K562 (cell line): ENCODE measurements at regions not wholly inside any gene's neighbourhood (a gene's known extent, or its start where the extent isn't known, plus 50 kb on each side); places are given as distances from the start of the nearest gene placed in this dataset.

Experiments used
- ATAC-seq: fragments of 200-7000 bp; cut with Tn5 transposase; 3 replicates; pipeline ENCODE4 v1.9.1; 2020; ENCODE audit warnings: moderate library complexity
- BruUV-seq: library from RNA; stranded (reverse); fragments of 400-500 nt; replicated peaks from 2 replicates; lab custom pipeline; 2021; lab: Mats Ljungman, UMichigan
- CTCF ChIA-PET: fragments of 300-600 bp; formaldehyde crosslinking; extraction: SDS; loops from one replicate; lab custom pipeline; 2021; ENCODE audit warnings: low intra/inter-chr PET ratio; lab: Yijun Ruan, JAX
- POLR2A ChIA-PET: fragments of 300-600, 350-650 bp; sonication (Branson Sonifier 250); formaldehyde crosslinking; extraction: SDS; loops from one replicate; lab custom pipeline; 2021; ENCODE audit warnings: antibody characterized with exemption, inconsistent platforms; lab: Yijun Ruan, JAX
- DNase-seq, 4 experiments: peaks; one replicate each; pipeline versions ENCODE4 v3.0.0 to v3.0.0-alpha.2; 2011 to 2018; ENCODE audit warnings: low spot score in 3 of 4, mixed read lengths in 3 of 4; ENCODE audit errors: extremely low read depth in 1 of 4
- FAIRE-seq: peaks from 2 replicates; lab custom pipeline; 2011; peaks lifted over from hg19 to GRCh38; lab: Jason Lieb, UNC
- H2AFZ ChIP-seq: 2 replicates; pipeline ENCODE4 v1.6.0; 2011; ENCODE audit warnings: low read depth, low read length, control low read depth, inconsistent platforms
- H3K27ac ChIP-seq: fragments of 200-600 bp; 3 replicates; pipeline ENCODE4 v1.8.0; 2011; ENCODE audit warnings: low read depth, mild to moderate bottlenecking, control low read depth, inconsistent platforms, low read length, moderate library complexity, mixed read lengths; ENCODE audit errors: extremely low read depth
- H3K27me3 ChIP-seq, 2 experiments: fragments of 300-600 bp in 1 of 2; 2 replicates in 1 of 2; 3 replicates in 1 of 2; pipeline versions ENCODE4 v1.6.0 to v1.8.0; 2011; ENCODE audit warnings: inconsistent platforms in 2 of 2, low read length in 2 of 2, mild to moderate bottlenecking in 1 of 2, mixed read lengths in 1 of 2, moderate library complexity in 1 of 2; ENCODE audit not compliant: control insufficient read depth in 2 of 2, insufficient read depth in 2 of 2
- H3K36me3 ChIP-seq: fragments of 300-600 bp; 3 replicates; pipeline ENCODE4 v1.8.0; 2011; ENCODE audit warnings: mild to moderate bottlenecking, low read length, inconsistent platforms; ENCODE audit not compliant: control insufficient read depth, insufficient read depth
- H3K4me1 ChIP-seq, 2 experiments: fragments of 200-600 bp in 1 of 2; replicated peaks in 1 of 2; 2 replicates in 1 of 2; 3 replicates in 1 of 2; pipeline versions ENCODE4 v1.5.1 to v1.8.0; 2011; ENCODE audit warnings: inconsistent platforms in 2 of 2, low read length in 2 of 2, mild to moderate bottlenecking in 1 of 2, mixed read lengths in 1 of 2, moderate library complexity in 1 of 2; ENCODE audit not compliant: control insufficient read depth in 2 of 2, insufficient read depth in 2 of 2
- H3K4me2 ChIP-seq: 2 replicates; pipeline ENCODE4 v1.6.1; 2011; ENCODE audit warnings: low read length, control low read depth, inconsistent platforms, mixed read lengths; ENCODE audit not compliant: insufficient read depth
- H3K4me3 ChIP-seq: fragments of 200-600 bp; sonication (generic), shearing (Covaris generic); 2 replicates; pipeline ENCODE4 v1.5.1; 2016; ENCODE audit warnings: control low read depth, inconsistent platforms
- H3K79me2 ChIP-seq: fragments of 200-600 bp; 3 replicates; pipeline ENCODE4 v1.8.0; 2011; ENCODE audit warnings: low read length, inconsistent platforms; ENCODE audit not compliant: control insufficient read depth, insufficient read depth
- H3K9ac ChIP-seq, 2 experiments: 2 replicates each; pipeline versions ENCODE4 v1.6.0 to v1.6.1; 2011; ENCODE audit warnings: low read depth in 2 of 2, low read length in 2 of 2, control low read depth in 1 of 2, inconsistent platforms in 1 of 2, mild to moderate bottlenecking in 1 of 2, mixed read lengths in 1 of 2; ENCODE audit not compliant: insufficient read depth in 1 of 2
- H3K9me1 ChIP-seq: one replicate; pipeline ENCODE4 v1.6.0; 2011; ENCODE audit warnings: inconsistent platforms, mild to moderate bottlenecking, low read length, moderate library complexity; ENCODE audit not compliant: control insufficient read depth, insufficient read depth
- H3K9me3 ChIP-seq: replicated peaks from 2 replicates; pipeline ENCODE4 v1.5.1; 2011; ENCODE audit warnings: low read depth, low read length, inconsistent platforms; ENCODE audit not compliant: control insufficient read depth, insufficient read depth
- H4K20me1 ChIP-seq: replicated peaks from 2 replicates; pipeline ENCODE4 v1.6.1; 2011; ENCODE audit warnings: low read length, inconsistent platforms, mixed read lengths; ENCODE audit not compliant: control insufficient read depth, insufficient read depth
- FUS ChIP-seq: fragments of 200-400 bp; formaldehyde crosslinking; optimal IDR thresholded peaks from 2 replicates; pipeline ENCODE3; 2017; ENCODE audit warnings: low read depth, low read length
- GABPB2 ChIP-seq: fragments of 250-450 bp; sonication (Bioruptor Pico); conservative IDR thresholded peaks from 2 replicates; pipeline ENCODE4 v1.5.1; 2021; ENCODE audit warnings: mild to moderate bottlenecking
- HMG20A ChIP-seq: fragments of 450-650 bp; formaldehyde crosslinking; conservative IDR thresholded peaks from 2 replicates; pipeline ENCODE4 v1.4.0; 2020; ENCODE audit warnings: mild to moderate bottlenecking, mixed read lengths
- PHF8 ChIP-seq: fragments of 200-600 bp; sonication (generic); IDR thresholded peaks from 2 replicates; pipeline ENCODE4 v1.6.1; 2012; ENCODE audit warnings: mixed run types, mild to moderate bottlenecking, inconsistent platforms, low read length, moderate library complexity, borderline replicate concordance
- POLR2A ChIP-seq: fragments of 450-650 bp; conservative IDR thresholded peaks from 2 replicates; pipeline ENCODE4 v1.6.1; 2016
- RBM14 ChIP-seq: fragments of 200-400 bp; formaldehyde crosslinking; IDR thresholded peaks from 2 replicates; pipeline ENCODE4 v1.6.1; 2018; ENCODE audit warnings: low read depth, mild to moderate bottlenecking, low read length, moderate library complexity, borderline replicate concordance; ENCODE audit not compliant: insufficient read depth
- RBM22 ChIP-seq: fragments of 200-400 bp; formaldehyde crosslinking; IDR thresholded peaks from 2 replicates; pipeline ENCODE4 v1.6.1; 2018; ENCODE audit warnings: low read length, low read depth; ENCODE audit not compliant: poor library complexity, severe bottlenecking
- SMAD2 ChIP-seq: fragments of 150-350 bp; IDR thresholded peaks from 2 replicates; pipeline ENCODE4 v1.6.1; 2014; ENCODE audit warnings: low read depth, mild to moderate bottlenecking, low read length
- ZKSCAN1 ChIP-seq: fragments of 150-350 bp; IDR thresholded peaks from 2 replicates; pipeline ENCODE4 v1.6.1; 2016; ENCODE audit warnings: low read depth, low read length
- ZKSCAN8 ChIP-seq: fragments of 200-800 bp; sonication (Bioruptor generic); IDR thresholded peaks from 2 replicates; pipeline ENCODE4 v1.6.1; 2016; ENCODE audit warnings: missing genetic modification characterization, missing compliant biosample characterization
- ZNF140 ChIP-seq: fragments of 250-450 bp; sonication (Bioruptor Pico); IDR thresholded peaks from 2 replicates; pipeline ENCODE4 v1.8.0; 2021; ENCODE audit warnings: moderate library complexity, mild to moderate bottlenecking, inconsistent platforms
- ZNF445 ChIP-seq: fragments of 250-450 bp; sonication (Bioruptor Pico); IDR thresholded peaks from 2 replicates; pipeline ENCODE4 v1.4.0; 2020; ENCODE audit warnings: low read depth, mild to moderate bottlenecking, moderate library complexity
- WGBS: fragments of 100-300 bp; shearing (Covaris generic); methylation state at CpG from one replicate; pipeline ENCODE4 v1.1.6; 2016; ENCODE audit warnings: low coverage, mixed read lengths; ENCODE audit not compliant: insufficient coverage; ENCODE audit errors: missing lambda C conversion rate; 5-methylcytosine and 5-hydroxymethylcytosine counted together
- in situ Hi-C: fragments of 300-500 bp; cut with MboI; formaldehyde crosslinking; loops from 4 replicates; pipeline ENCODE4 v1.15.0; 2018; ENCODE audit warnings: inconsistent platforms, mixed read lengths
- intact Hi-C: fragments of 100-400 bp; cut with micrococcal nuclease; formaldehyde crosslinking; loops from 2 replicates; pipeline ENCODE4 v1.14.2; 2022
- TF ChIP-seq, protein P1 (sequence below): sonication (generic); formaldehyde crosslinking; IDR thresholded peaks from 2 replicates; pipeline ENCODE4 v1.8.0; 2022; ENCODE audit warnings: missing genetic modification reagents, mild to moderate bottlenecking, borderline replicate concordance

DNA sequence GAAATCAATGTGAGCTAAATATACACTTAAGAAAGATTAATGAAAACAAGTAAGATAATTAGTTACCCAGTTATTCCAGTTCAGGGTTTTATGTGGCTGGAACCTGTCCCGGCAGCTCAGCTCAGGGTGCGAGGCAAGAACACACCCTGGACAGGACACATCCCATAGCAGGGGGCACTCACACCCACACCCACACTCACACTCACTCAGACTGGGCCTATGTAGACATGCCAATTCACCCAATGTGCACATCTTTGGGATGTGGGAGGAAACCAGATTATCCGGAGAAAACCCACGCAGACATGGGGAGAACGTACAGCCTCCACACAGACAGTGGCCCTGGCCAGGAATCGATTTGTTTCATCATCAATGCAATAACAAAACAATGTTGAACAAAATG lies 66.0 kb upstream of the TMCC3 start:
- no peak overlapping the region for H3K4me2 ChIP-seq
- no peak overlapping the region for H3K4me3 ChIP-seq
- FAIRE-seq (no peak), DNase-seq (no peak), ATAC-seq (no peak)
- H4K20me1 ChIP-seq, result no peaks in the 10 kb centered on the region; the same call in 1 of the 2 replicates
- H3K9me1 ChIP-seq, result no peaks in the 10 kb centered on the region
- no TSS peak for BruUV-seq
- intact Hi-C loops (no loop called here), in situ Hi-C loops (no loop called here)
- H3K36me3 ChIP-seq, result no peaks in the 10 kb centered on the region
- 2% methylated on average over 6 of the region's 6 CpGs for WGBS
- ChIA-PET CTCF (no interaction called here), POLR2A (interaction anchor here (0.6 to 1.7 kb wide), 2 partner anchors 9 to 330 kb away, joined by 3 to 4 read pairs; no protein-coding TSS in a partner anchor)
- H3K79me2 ChIP-seq, result no peaks in the 10 kb centered on the region
- H3K27ac ChIP-seq, result no peak overlapping the region
- no peak overlapping the region for H3K9ac ChIP-seq
- H3K9me3 ChIP-seq, result no peaks in the 10 kb centered on the region
- H3K27me3 ChIP-seq, result peaks cover 6 to 13% of the 10 kb centered on the region in 2 experiments; a peak in 4 of 5 replicates
- H2AFZ ChIP-seq, result no peak overlapping the region
- no peaks in the 10 kb centered on the region for H3K4me1 ChIP-seq
- TF ChIP-seq POLR2A (no peak), ZNF140 (no peak), SMAD2 (no peak), GABPB2 (CRISPR knock-in tag) (no peak), ZKSCAN1 (no peak), ZKSCAN8 (no peak), ZNF445 (CRISPR knock-in tag) (no peak), RBM22 (no peak), PHF8 (no peak), FUS (no peak), HMG20A (CRISPR knock-in tag) (no peak), RBM14 (no peak)
- TF ChIP-seq, protein P1, sequence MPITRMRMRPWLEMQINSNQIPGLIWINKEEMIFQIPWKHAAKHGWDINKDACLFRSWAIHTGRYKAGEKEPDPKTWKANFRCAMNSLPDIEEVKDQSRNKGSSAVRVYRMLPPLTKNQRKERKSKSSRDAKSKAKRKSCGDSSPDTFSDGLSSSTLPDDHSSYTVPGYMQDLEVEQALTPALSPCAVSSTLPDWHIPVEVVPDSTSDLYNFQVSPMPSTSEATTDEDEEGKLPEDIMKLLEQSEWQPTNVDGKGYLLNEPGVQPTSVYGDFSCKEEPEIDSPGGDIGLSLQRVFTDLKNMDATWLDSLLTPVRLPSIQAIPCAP, result no peak
